NCI-H774 (cell line): ENCODE measurements at regions not wholly inside any gene's neighbourhood (a gene's known extent, or its start where the extent isn't known, plus 50 kb on each side); places are given as distances from the start of the nearest gene placed in this dataset.

Experiments
- DNase-seq: peaks from one replicate; lab custom pipeline; 2025; lab: John Stamatoyannopoulos, UW

GRCh38 chr1:217205578-217205977 lies 425.3 kb downstream of the GPATCH2 start:
- no peak for DNase-seq

GRCh38 chr1:217196616-217197015 lies 434.3 kb downstream of the GPATCH2 start:
- DNase-seq: no peak

GRCh38 chr1:217193151-217193550 lies 437.7 kb downstream of the GPATCH2 start:
- DNase-seq: no peak

GRCh38 chr1:217191441-217191840 lies 439.4 kb downstream of the GPATCH2 start:
- no peak for DNase-seq

- DNase-seq: no peak
Observed at GRCh38 chr1:217190359-217190758, 440.5 kb downstream of the GPATCH2 start.

- DNase-seq: no peak
Observed at GRCh38 chr1:217189362-217189761, 441.5 kb downstream of the GPATCH2 start.

- DNase-seq: no peak
Observed at GRCh38 chr1:217188280-217189237, 442.3 kb downstream of the GPATCH2 start.

GRCh38 chr1:217186664-217187063 lies 444.2 kb downstream of the GPATCH2 start:
- no peak for DNase-seq

GRCh38 chr1:217184854-217185253 lies 446.0 kb downstream of the GPATCH2 start:
- no peak for DNase-seq

- DNase-seq: no peak
Observed at GRCh38 chr1:217182992-217183391, 447.9 kb downstream of the GPATCH2 start.

- DNase-seq: no peak
Observed at GRCh38 chr1:217181756-217182155, 449.1 kb downstream of the GPATCH2 start.

GRCh38 chr1:217181176-217181746 lies 449.6 kb downstream of the GPATCH2 start:
- DNase-seq: no peak

- no peak for DNase-seq
Observed at GRCh38 chr1:217180443-217180842, 450.4 kb downstream of the GPATCH2 start.

GRCh38 chr1:217164403-217164802 lies 441.2 kb upstream of the ESRRG start:
- DNase-seq: no peak

- no peak for DNase-seq
Observed at GRCh38 chr1:217153361-217153760, 430.1 kb upstream of the ESRRG start.

- no peak for DNase-seq
Observed at GRCh38 chr1:217150366-217150765, 427.1 kb upstream of the ESRRG start.

- no peak for DNase-seq
Observed at GRCh38 chr1:217149791-217150190, 426.6 kb upstream of the ESRRG start.

GRCh38 chr1:217141711-217142110 lies 418.5 kb upstream of the ESRRG start:
- no peak for DNase-seq

- no peak for DNase-seq
Observed at GRCh38 chr1:217140041-217140901, 417.0 kb upstream of the ESRRG start.

- no peak for DNase-seq
Observed at GRCh38 chr1:217139513-217139912, 416.3 kb upstream of the ESRRG start.

GRCh38 chr1:217138799-217139466 lies 415.7 kb upstream of the ESRRG start:
- no peak for DNase-seq
